ENCODE measurements at regions not wholly inside any gene's neighbourhood (a gene's known extent, or its start where the extent isn't known, plus 50 kb on each side); places are given as distances from the start of the nearest gene placed in this dataset.

DNA sequence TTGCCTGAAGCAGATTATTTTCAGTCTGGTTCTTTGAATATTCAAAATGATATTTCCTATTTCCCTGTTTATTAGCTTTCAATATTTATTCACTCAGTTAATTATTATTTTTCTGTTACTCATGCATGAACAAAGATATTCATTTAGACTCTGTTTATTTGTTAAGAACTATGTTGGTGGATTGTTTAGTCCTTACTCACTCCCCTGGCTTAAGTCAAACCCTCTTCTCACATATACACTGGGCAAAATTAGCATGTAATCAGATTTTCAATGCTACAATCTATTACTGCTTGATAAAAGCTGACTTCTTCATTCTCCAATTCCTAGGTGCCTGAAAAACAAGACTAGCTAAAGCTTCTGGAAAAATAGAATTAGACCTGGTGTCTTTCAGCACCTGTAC is 335.8 kb downstream of the FAT4 start:
- TF ChIP-seq EZH2 (IDR thresholded peaks at IDR 0.05; ENCODE audit: insufficient read depth, low read length) (no peak), CTCF (IDR thresholded peaks at IDR 0.05; ENCODE audit: insufficient read depth, low read depth, low read length) (no peak)
